Keratinocyte (primary cell): ENCODE measurements at regions not wholly inside any gene's neighbourhood (a gene's known extent, or its start where the extent isn't known, plus 50 kb on each side); places are given as distances from the start of the nearest gene placed in this dataset.
"Not testable (repeated sequence)": the region's sequence is repeated elsewhere in the genome, so short reads cannot be mapped to it uniquely, and the experiment has no call there.

ENCODE experiments used
- DNase-seq: peaks from one replicate; pipeline ENCODE4 v3.0.0-alpha.2; 2011; ENCODE audit warnings: low read depth, missing footprints, low spot score
- FAIRE-seq: peaks from 2 replicates; lab custom pipeline; 2011; peaks lifted over from hg19 to GRCh38; lab: Jason Lieb, UNC
- H2AFZ ChIP-seq: 2 replicates; pipeline ENCODE4 v1.6.0; 2012; ENCODE audit warnings: low read length, control low read depth, inconsistent platforms; ENCODE audit not compliant: control insufficient read depth
- H3K27ac ChIP-seq: 2 replicates; pipeline ENCODE4 v1.5.1; 2011; ENCODE audit warnings: low read length; ENCODE audit not compliant: control insufficient read depth, insufficient read depth
- H3K27me3 ChIP-seq: 3 replicates; pipeline ENCODE4 v1.6.0; 2011; ENCODE audit warnings: low read length; ENCODE audit not compliant: control insufficient read depth, insufficient read depth; ENCODE audit errors: extremely low read depth
- H3K36me3 ChIP-seq, 2 experiments: 2 replicates in 1 of 2; 3 replicates in 1 of 2; pipeline ENCODE4 v1.5.1; 2011; ENCODE audit warnings: low read length in 2 of 2, mild to moderate bottlenecking in 1 of 2; ENCODE audit not compliant: control insufficient read depth in 2 of 2, insufficient read depth in 2 of 2; ENCODE audit errors: extremely low read depth in 1 of 2
- H3K4me1 ChIP-seq: 3 replicates; pipeline ENCODE4 v1.5.1; 2011; ENCODE audit warnings: low read length; ENCODE audit not compliant: control insufficient read depth, insufficient read depth; ENCODE audit errors: extremely low read depth
- H3K4me2 ChIP-seq: 3 replicates; pipeline ENCODE4 v1.6.0; 2011; ENCODE audit warnings: low read depth, low read length; ENCODE audit not compliant: control insufficient read depth, insufficient read depth; ENCODE audit errors: extremely low read depth
- H3K4me3 ChIP-seq, 3 experiments: fragments of 200-600 bp in 1 of 3; sonication (generic) in 1 of 3; 2 replicates in 2 of 3; 3 replicates in 1 of 3; pipeline ENCODE4 v1.5.1; 2011 to 2016; ENCODE audit warnings: low read length in 3 of 3, mild to moderate bottlenecking in 3 of 3, control low read depth in 2 of 3, inconsistent platforms in 1 of 3, low read depth in 1 of 3, mixed read lengths in 1 of 3, mixed run types in 1 of 3, moderate library complexity in 1 of 3; ENCODE audit not compliant: control insufficient read depth in 2 of 3, insufficient read depth in 2 of 3; ENCODE audit errors: extremely low read depth in 1 of 3
- H3K79me2 ChIP-seq: 2 replicates; pipeline ENCODE4 v1.6.0; 2012; ENCODE audit warnings: low read length; ENCODE audit not compliant: control insufficient read depth, insufficient read depth
- H3K9ac ChIP-seq: 3 replicates; pipeline ENCODE4 v1.6.0; 2011; ENCODE audit warnings: low read length; ENCODE audit not compliant: control insufficient read depth, insufficient read depth; ENCODE audit errors: extremely low read depth
- H3K9me1 ChIP-seq: 3 replicates; pipeline ENCODE4 v1.6.0; 2011; ENCODE audit warnings: low read length; ENCODE audit not compliant: control insufficient read depth, insufficient read depth; ENCODE audit errors: extremely low read depth
- H3K9me3 ChIP-seq: 2 replicates; pipeline ENCODE4 v1.5.1; 2012; ENCODE audit warnings: low read depth, low read length; ENCODE audit not compliant: control insufficient read depth
- H4K20me1 ChIP-seq: 3 replicates; pipeline ENCODE4 v1.6.0; 2011; ENCODE audit warnings: low read length; ENCODE audit not compliant: control insufficient read depth, insufficient read depth; ENCODE audit errors: extremely low read depth
- CTCF ChIP-seq, 3 experiments: IDR thresholded peaks in 1 of 3; conservative IDR thresholded peaks in 1 of 3; optimal IDR thresholded peaks in 1 of 3; 2 replicates in 2 of 3; 3 replicates in 1 of 3; pipeline versions ENCODE3 to v1.5.1; 2011; ENCODE audit warnings: low read length in 3 of 3, mild to moderate bottlenecking in 3 of 3, moderate library complexity in 2 of 3, control low read depth in 1 of 3, inconsistent platforms in 1 of 3; ENCODE audit not compliant: insufficient read depth in 2 of 3; ENCODE audit errors: extremely low read depth in 1 of 3
- EZH2 ChIP-seq: IDR thresholded peaks from one replicate; pipeline ENCODE4 v1.6.1; 2012; ENCODE audit warnings: inconsistent platforms, mild to moderate bottlenecking, low read length, moderate library complexity
- dilution Hi-C: fragments of 300-500 bp; cut with MboI; formaldehyde crosslinking; loops from one replicate; pipeline ENCODE4 v1.7.0; 2020; ENCODE audit warnings: low sequenced_read_pairs; ENCODE audit not compliant: extremely low pct_ligation_motif_present

DNA sequence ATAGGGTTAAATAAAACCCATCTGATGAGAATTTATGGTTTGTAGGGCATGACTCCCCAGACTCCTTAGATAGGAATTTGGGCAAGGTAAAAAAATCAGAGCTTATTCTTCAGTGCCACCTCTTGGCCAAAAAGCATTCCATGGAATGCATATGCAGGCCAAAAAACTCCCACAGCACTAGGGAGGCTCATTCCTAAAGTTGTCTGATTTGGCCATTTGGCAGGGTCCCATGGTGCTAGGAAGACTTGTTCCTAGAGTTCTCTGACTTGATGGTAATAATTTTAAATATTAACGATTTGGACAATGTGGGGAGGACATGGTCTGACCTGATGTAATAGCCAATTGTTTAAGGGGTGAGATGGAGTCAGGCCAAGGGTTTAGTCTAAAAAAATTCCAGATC, 93.0 kb downstream of the SPIN4 start:
- FAIRE-seq (no peak), DNase-seq (no peak)
- Histone ChIP-seq H3K36me3 (no peaks in the 10 kb centered on the region), H4K20me1 (no peaks in the 10 kb centered on the region), H3K9me1 (no peaks in the 10 kb centered on the region), H3K9ac (no peak overlapping the region), H3K27me3 (no peaks in the 10 kb centered on the region), H3K4me1 (no peaks in the 10 kb centered on the region), H3K9me3 (no peaks in the 10 kb centered on the region), H2AFZ (no peak overlapping the region), H3K27ac (no peak overlapping the region), H3K4me2 (no peak overlapping the region), H3K4me3 (no peak overlapping the region), H3K79me2 (no peaks in the 10 kb centered on the region)
- dilution Hi-C loops, result no loop called here
- TF ChIP-seq EZH2 (no peak), CTCF (optimal IDR thresholded peaks at IDR 0.05 in 1 of 3, IDR thresholded peaks at IDR 0.05 in 1 of 3, conservative IDR thresholded peaks at IDR 0.05 in 1 of 3; ENCODE audit: extremely low read depth in 1 of 3, insufficient read depth in 2 of 3, low read length in 3 of 3) (no peak)

- FAIRE-seq (peak; percentile 69), DNase-seq (peak; percentile 35)
- H3K4me3 ChIP-seq, result no peak overlapping the region
- no peak overlapping the region for H3K27ac ChIP-seq
- H3K36me3 ChIP-seq, result no peaks in the 10 kb centered on the region
- H3K9ac ChIP-seq, result no peak overlapping the region
- H3K9me3 ChIP-seq, result no peaks in the 10 kb centered on the region
- no peaks in the 10 kb centered on the region for H3K79me2 ChIP-seq
- H3K27me3 ChIP-seq, result no peaks in the 10 kb centered on the region
- no peak overlapping the region for H3K4me2 ChIP-seq
- TF ChIP-seq CTCF (optimal IDR thresholded peaks at IDR 0.05 in 1 of 3, IDR thresholded peaks at IDR 0.05 in 1 of 3, conservative IDR thresholded peaks at IDR 0.05 in 1 of 3; ENCODE audit: extremely low read depth in 1 of 3, insufficient read depth in 2 of 3, low read length in 3 of 3) (peak; percentile 40 to 81 (median 70)), EZH2 (no peak)
- dilution Hi-C loops, result no loop called here
- no peaks in the 10 kb centered on the region for H3K9me1 ChIP-seq
- no peaks in the 10 kb centered on the region for H4K20me1 ChIP-seq
- no peaks in the 10 kb centered on the region for H3K4me1 ChIP-seq
- no peak overlapping the region for H2AFZ ChIP-seq
These were observed 100.8 kb downstream of the SPIN4 start for GRCh38 chrX:63250253-63250868.

DNA sequence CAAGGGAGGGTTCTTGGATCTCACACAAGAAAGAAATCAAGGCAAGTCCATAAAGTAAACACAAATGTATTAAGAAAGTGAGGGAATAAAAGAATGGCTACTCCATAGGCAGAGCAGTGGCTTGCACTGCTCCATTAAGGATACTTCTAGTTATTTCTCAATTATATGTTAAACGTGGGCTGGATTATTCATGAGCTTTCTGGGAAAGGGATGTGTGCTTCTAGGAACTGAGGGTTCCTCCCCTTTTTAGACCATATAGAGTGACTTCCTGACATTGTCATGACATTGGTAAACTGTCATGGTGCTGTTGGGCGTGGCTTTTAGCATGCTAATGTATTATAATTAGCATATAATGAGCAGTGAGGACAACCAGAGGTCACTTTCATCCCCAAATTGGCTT, 108.4 kb downstream of the SPIN4 start:
- dilution Hi-C loops, result not testable (repeated sequence)

DNA sequence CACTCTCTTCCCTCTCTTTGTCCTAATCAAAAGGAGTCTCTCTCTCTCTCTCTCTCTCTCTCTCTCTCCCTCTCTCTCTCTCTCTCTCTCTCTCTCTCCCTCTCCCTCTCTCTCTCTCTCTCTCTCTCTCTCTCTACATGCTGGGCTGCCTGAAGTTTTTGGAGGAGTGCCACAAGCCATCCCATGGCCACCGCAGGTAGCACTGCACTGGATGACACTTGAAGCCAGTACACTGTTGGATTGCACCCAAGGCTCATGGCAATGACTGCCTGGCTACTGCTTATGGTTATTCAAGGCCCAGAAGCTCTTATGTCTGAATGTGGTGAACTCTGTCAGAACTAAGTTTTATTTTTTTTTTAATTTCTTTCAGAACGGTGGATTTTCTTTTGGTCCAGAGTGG, 115.2 kb downstream of the SPIN4 start:
- H3K27me3 ChIP-seq, dilution Hi-C loops, H3K9me3 ChIP-seq, H3K4me3 ChIP-seq, H4K20me1 ChIP-seq, H3K4me2 ChIP-seq, H3K9ac ChIP-seq, H3K9me1 ChIP-seq, H2AFZ ChIP-seq, H3K79me2 ChIP-seq, H3K4me1 ChIP-seq, FAIRE-seq, H3K27ac ChIP-seq, H3K36me3 ChIP-seq, DNase-seq: not testable (repeated sequence)

More for the DNA sequence above, 108.4 kb downstream of the SPIN4 start:
- H3K4me2 ChIP-seq, H3K27ac ChIP-seq, H3K36me3 ChIP-seq, H3K9me1 ChIP-seq, H3K9ac ChIP-seq, H2AFZ ChIP-seq, H3K27me3 ChIP-seq, H3K4me3 ChIP-seq, FAIRE-seq, DNase-seq, H3K4me1 ChIP-seq, H3K9me3 ChIP-seq, H4K20me1 ChIP-seq, H3K79me2 ChIP-seq: not testable (repeated sequence)
